Trophoblast cell (in vitro differentiated cells and primary cell): ENCODE measurements at regions not wholly inside any gene's neighbourhood (a gene's known extent, or its start where the extent isn't known, plus 50 kb on each side); places are given as distances from the start of the nearest gene placed in this dataset.

Experiments used
- DNase-seq, 2 donors: peaks; one replicate each; pipeline ENCODE4 v3.0.0-alpha.2; 2016
- H2AFZ ChIP-seq: 2 replicates; pipeline ENCODE4 v1.6.1; 2013; ENCODE audit warnings: low read length, moderate library complexity, mild to moderate bottlenecking; ENCODE audit not compliant: insufficient read depth, poor library complexity
- H2AK5ac ChIP-seq: 2 replicates; pipeline ENCODE4 v1.6.1; 2013; ENCODE audit warnings: mild to moderate bottlenecking, low read length
- H2BK120ac ChIP-seq: 2 replicates; pipeline ENCODE4 v1.6.1; 2013; ENCODE audit warnings: low read length, mild to moderate bottlenecking, moderate library complexity; ENCODE audit not compliant: insufficient read depth, poor library complexity
- H2BK12ac ChIP-seq: 2 replicates; pipeline ENCODE4 v1.6.1; 2013; ENCODE audit warnings: mild to moderate bottlenecking, low read length, moderate library complexity
- H2BK5ac ChIP-seq: 2 replicates; pipeline ENCODE4 v1.6.1; 2013; ENCODE audit warnings: low read length, low read depth, moderate library complexity, mild to moderate bottlenecking; ENCODE audit not compliant: poor library complexity
- H3K14ac ChIP-seq: 2 replicates; pipeline ENCODE4 v1.6.1; 2013; ENCODE audit warnings: mild to moderate bottlenecking, low read length
- H3K18ac ChIP-seq: 2 replicates; pipeline ENCODE4 v1.6.1; 2013; ENCODE audit warnings: mild to moderate bottlenecking, low read length
- H3K23ac ChIP-seq: 2 replicates; pipeline ENCODE4 v1.6.1; 2013; ENCODE audit warnings: low read length
- H3K27ac ChIP-seq: 2 replicates; pipeline ENCODE4 v1.5.1; 2013; ENCODE audit warnings: low read depth, mild to moderate bottlenecking, inconsistent platforms, low read length, moderate library complexity
- H3K27me3 ChIP-seq: 2 replicates; pipeline ENCODE4 v1.6.1; 2013; ENCODE audit warnings: inconsistent platforms, mild to moderate bottlenecking, low read length, moderate library complexity; ENCODE audit not compliant: insufficient read depth
- H3K36me3 ChIP-seq, 2 experiments: 1 replicate in 1 of 2; 2 replicates in 1 of 2; pipeline ENCODE4 v1.6.1; 2013; ENCODE audit warnings: low read length in 2 of 2, mild to moderate bottlenecking in 2 of 2, moderate library complexity in 1 of 2; ENCODE audit not compliant: insufficient read depth in 2 of 2, control insufficient read depth in 1 of 2
- H3K4ac ChIP-seq: 2 replicates; pipeline ENCODE4 v1.6.1; 2013; ENCODE audit warnings: low read depth, mild to moderate bottlenecking, low read length, moderate library complexity
- H3K4me1 ChIP-seq, 2 experiments: 1 replicate in 1 of 2; 2 replicates in 1 of 2; pipeline ENCODE4 v1.6.1; 2013; ENCODE audit warnings: low read length in 2 of 2, mild to moderate bottlenecking in 2 of 2, moderate library complexity in 1 of 2; ENCODE audit not compliant: insufficient read depth in 2 of 2, control insufficient read depth in 1 of 2
- H3K4me2 ChIP-seq: 2 replicates; pipeline ENCODE4 v1.6.1; 2013; ENCODE audit warnings: inconsistent platforms, mild to moderate bottlenecking, low read length, moderate library complexity
- H3K4me3 ChIP-seq: 2 replicates; pipeline ENCODE4 v1.5.1; 2013; ENCODE audit warnings: mild to moderate bottlenecking, low read depth, low read length, inconsistent platforms
- H3K79me1 ChIP-seq: one replicate; pipeline ENCODE4 v1.6.1; 2013; ENCODE audit warnings: low read length
- H3K79me2 ChIP-seq: 2 replicates; pipeline ENCODE4 v1.6.1; 2013; ENCODE audit warnings: low read length, mild to moderate bottlenecking; ENCODE audit not compliant: control insufficient read depth, insufficient read depth, poor library complexity
- H3K9ac ChIP-seq: 2 replicates; pipeline ENCODE4 v1.6.1; 2013; ENCODE audit warnings: mild to moderate bottlenecking, low read length
- H3K9me3 ChIP-seq: 2 replicates; pipeline ENCODE4 v1.6.1; 2013; ENCODE audit warnings: low read depth, mild to moderate bottlenecking, control low read depth, inconsistent platforms, low read length; ENCODE audit not compliant: insufficient read depth
- H4K12ac ChIP-seq: 2 replicates; pipeline ENCODE4 v1.6.1; 2013; ENCODE audit warnings: low read depth, mild to moderate bottlenecking, low read length, moderate library complexity
- H4K8ac ChIP-seq: 2 replicates; pipeline ENCODE4 v1.6.1; 2013; ENCODE audit warnings: low read depth, mild to moderate bottlenecking, low read length, moderate library complexity
- H4K91ac ChIP-seq: one replicate; pipeline ENCODE4 v1.6.1; 2013; ENCODE audit warnings: low read depth, mild to moderate bottlenecking, low read length, moderate library complexity
- WGBS: extraction: QIAGEN DNeasy Blood & Tissue Kit; methylation state at CpG from one replicate; pipeline ENCODE4 v1.1.7; 2013; ENCODE audit warnings: missing lambda C conversion rate; ENCODE audit not compliant: insufficient read length, insufficient coverage; ENCODE audit errors: extremely low coverage; 5-methylcytosine and 5-hydroxymethylcytosine counted together

DNA sequence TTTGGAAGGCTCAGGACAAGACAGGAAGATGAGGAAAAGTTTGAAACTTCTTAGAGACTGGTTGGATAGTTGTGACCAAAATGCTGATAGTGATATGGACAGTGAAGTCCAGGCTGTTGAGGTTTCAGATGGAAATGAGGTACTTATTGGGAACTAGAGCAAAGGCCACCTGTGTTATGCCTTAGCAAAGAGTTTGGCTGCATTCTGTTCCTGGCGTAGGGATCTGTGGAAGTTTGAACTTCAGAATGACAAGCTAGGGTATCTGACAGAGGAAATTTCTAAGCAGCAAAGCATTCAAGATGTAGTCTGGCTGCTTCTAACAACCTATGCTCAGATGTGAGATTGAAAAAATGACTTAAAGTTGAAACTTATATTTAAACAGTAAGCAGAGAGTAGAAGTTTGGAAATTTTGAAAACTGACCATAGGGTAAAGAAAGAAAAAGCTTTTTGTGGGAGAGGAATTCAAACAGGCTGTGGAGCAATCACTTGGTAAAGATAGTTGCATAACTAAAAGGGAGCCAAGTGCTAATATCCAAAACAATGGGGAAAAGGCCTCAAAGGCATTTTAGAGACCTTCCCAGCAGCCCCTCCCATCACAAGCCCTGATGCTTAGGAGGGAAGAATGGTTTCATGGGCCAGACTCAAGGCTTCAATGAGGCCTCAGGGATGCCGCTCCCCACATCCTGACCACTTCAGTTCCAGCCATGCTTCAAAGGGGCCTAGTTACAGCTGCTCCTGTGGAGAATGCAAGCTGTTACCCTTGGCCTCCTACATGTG lies 415.1 kb downstream of the INHBA start:
- Histone ChIP-seq H3K4ac (no peak overlapping the region), H2BK5ac (no peak overlapping the region), H3K9ac (no peak overlapping the region), H2AFZ (no peak overlapping the region), H3K4me1 (no peaks in the 10 kb centered on the region), H3K4me2 (no peak overlapping the region), H3K4me3 (no peak overlapping the region), H3K27ac (no peak overlapping the region), H3K27me3 (no peaks in the 10 kb centered on the region), H3K9me3 (peaks cover 2% of the 10 kb centered on the region), H4K91ac (no peak overlapping the region), H4K8ac (no peak overlapping the region), H3K18ac (no peak overlapping the region), H3K36me3 (no peaks in the 10 kb centered on the region), H3K14ac (no peak overlapping the region), H2BK120ac (no peak overlapping the region), H3K79me1 (no peaks in the 10 kb centered on the region), H2AK5ac (no peak overlapping the region), H3K79me2 (no peaks in the 10 kb centered on the region), H3K23ac (no peak overlapping the region), H4K12ac (no peak overlapping the region), H2BK12ac (no peak overlapping the region)
- WGBS, result no CpG with 5 or more reads among the region's 2 CpGs
- DNase-seq, result no peak

DNA sequence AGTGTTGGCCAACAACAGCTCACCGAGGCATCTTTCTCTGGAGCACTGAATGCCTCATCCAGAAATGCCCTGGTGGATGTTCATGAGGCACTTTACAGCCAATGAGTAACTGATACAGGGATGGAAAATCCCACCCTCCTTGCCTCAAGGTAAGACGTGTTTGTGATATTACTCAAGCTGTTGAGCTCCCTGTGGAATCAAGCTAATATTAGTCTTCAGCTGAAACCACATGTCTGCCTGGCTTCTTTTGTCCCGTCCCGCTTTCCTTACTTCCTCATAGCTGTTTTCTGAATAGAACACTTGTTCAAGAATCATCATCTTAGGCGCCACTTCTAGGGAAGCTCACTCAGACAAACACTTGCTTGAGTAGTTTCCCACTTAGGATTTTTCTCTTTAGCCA lies 422.4 kb downstream of the INHBA start:
- Histone ChIP-seq H3K4me3 (no peak overlapping the region), H3K4me2 (no peak overlapping the region), H3K9ac (no peak overlapping the region), H3K36me3 (no peaks in the 10 kb centered on the region), H4K8ac (no peak overlapping the region), H2BK120ac (no peak overlapping the region), H3K27ac (no peak overlapping the region), H2BK5ac (no peak overlapping the region), H3K4me1 (no peaks in the 10 kb centered on the region), H2AFZ (no peak overlapping the region), H2AK5ac (no peak overlapping the region), H3K23ac (no peak overlapping the region), H3K79me2 (no peaks in the 10 kb centered on the region), H3K14ac (no peak overlapping the region), H3K27me3 (no peaks in the 10 kb centered on the region), H3K79me1 (no peaks in the 10 kb centered on the region), H4K91ac (no peak overlapping the region), H2BK12ac (no peak overlapping the region), H3K4ac (no peak overlapping the region), H4K12ac (no peak overlapping the region), H3K9me3 (no peaks in the 10 kb centered on the region), H3K18ac (no peak overlapping the region)
- WGBS, result no CpG with 5 or more reads among the region's 5 CpGs
- DNase-seq, result no peak

DNA sequence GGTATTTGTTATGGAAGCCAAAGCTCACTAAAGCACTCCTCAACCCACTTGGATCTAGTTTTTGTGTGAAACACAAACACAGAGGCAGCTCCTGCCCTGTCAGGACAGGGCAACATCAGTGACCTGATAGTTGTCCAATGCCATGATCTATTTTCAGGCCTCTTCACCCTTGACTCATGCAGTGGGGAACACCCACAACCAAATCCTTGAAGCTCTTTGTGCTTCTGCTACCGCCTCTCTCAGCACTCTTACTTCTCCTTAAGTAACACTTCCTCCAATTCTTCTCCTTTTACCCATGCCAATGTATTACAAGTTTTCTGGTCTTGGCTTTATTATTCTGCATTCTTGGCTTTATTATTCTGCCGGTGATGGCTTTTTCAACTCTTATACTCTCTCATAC lies 425.3 kb downstream of the INHBA start:
- Histone ChIP-seq H2AFZ (no peak overlapping the region), H3K23ac (no peak overlapping the region), H3K79me2 (no peaks in the 10 kb centered on the region), H3K4ac (no peak overlapping the region), H4K91ac (no peak overlapping the region), H3K36me3 (no peaks in the 10 kb centered on the region), H4K12ac (no peak overlapping the region), H3K4me2 (no peak overlapping the region), H4K8ac (no peak overlapping the region), H2BK12ac (no peak overlapping the region), H3K9ac (no peak overlapping the region), H2BK5ac (no peak overlapping the region), H3K4me1 (no peaks in the 10 kb centered on the region), H3K14ac (no peak overlapping the region), H2AK5ac (no peak overlapping the region), H3K27me3 (no peaks in the 10 kb centered on the region), H3K18ac (no peak overlapping the region), H3K9me3 (peaks cover 3% of the 10 kb centered on the region), H3K27ac (no peak overlapping the region), H3K4me3 (no peak overlapping the region), H3K79me1 (no peaks in the 10 kb centered on the region), H2BK120ac (no peak overlapping the region)
- WGBS, result no CpG with 5 or more reads among the region's 2 CpGs
- DNase-seq, result no peak

DNA sequence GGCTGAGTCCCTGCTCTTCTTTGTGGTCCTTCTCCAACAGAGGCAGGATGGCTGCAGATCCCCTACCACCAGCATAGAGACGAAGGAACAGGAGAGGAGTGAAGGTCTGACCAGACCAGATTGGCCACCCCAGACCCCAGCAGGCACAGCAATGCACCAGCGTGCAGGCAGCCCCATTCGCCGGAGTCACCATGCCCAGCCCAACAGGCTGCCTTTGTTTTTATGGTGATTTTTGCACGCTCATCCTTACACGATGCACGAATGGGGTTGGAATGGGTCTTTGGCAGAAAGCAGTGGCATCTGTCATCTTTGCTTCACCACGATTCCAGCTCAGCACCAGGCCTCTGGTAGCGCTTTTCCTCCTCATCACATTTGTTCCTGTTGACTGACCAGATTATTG lies 427.6 kb downstream of the INHBA start:
- no peak overlapping the region for H3K14ac ChIP-seq
- H3K9me3 ChIP-seq, result peaks cover 3% of the 10 kb centered on the region
- no peak overlapping the region for H2BK120ac ChIP-seq
- H3K23ac ChIP-seq, result no peak overlapping the region
- no peak overlapping the region for H2AFZ ChIP-seq
- no peak overlapping the region for H2BK12ac ChIP-seq
- DNase-seq, result no peak
- H3K4me1 ChIP-seq, result no peaks in the 10 kb centered on the region
- H4K12ac ChIP-seq, result no peak overlapping the region
- no peak overlapping the region for H3K9ac ChIP-seq
- no CpG with 5 or more reads among the region's 9 CpGs for WGBS
- no peak overlapping the region for H3K4me3 ChIP-seq
- no peak overlapping the region for H3K4ac ChIP-seq
- no peaks in the 10 kb centered on the region for H3K27me3 ChIP-seq
- no peak overlapping the region for H2AK5ac ChIP-seq
- no peaks in the 10 kb centered on the region for H3K36me3 ChIP-seq
- no peak overlapping the region for H4K8ac ChIP-seq
- no peak overlapping the region for H4K91ac ChIP-seq
- H3K18ac ChIP-seq, result no peak overlapping the region
- peaks cover 3% of the 10 kb centered on the region for H3K79me1 ChIP-seq
- no peak overlapping the region for H2BK5ac ChIP-seq
- H3K79me2 ChIP-seq, result no peaks in the 10 kb centered on the region
- H3K27ac ChIP-seq, result no peak overlapping the region
- H3K4me2 ChIP-seq, result no peak overlapping the region
